IMR-90 (cell line): ENCODE measurements at regions not wholly inside any gene's neighbourhood (a gene's known extent, or its start where the extent isn't known, plus 50 kb on each side); places are given as distances from the start of the nearest gene placed in this dataset.

ENCODE experiments used
- ATAC-seq: fragments of 200-7000 bp; cut with Tn5 transposase; 2 replicates; pipeline ENCODE4 v1.9.1; 2020; ENCODE audit warnings: low read depth, mild to moderate bottlenecking, moderate library complexity
- BruUV-seq: library from RNA; stranded (reverse); fragments of 400-500 nt; replicated peaks from 2 replicates; lab custom pipeline; 2021; lab: Mats Ljungman, UMichigan
- CTCF ChIA-PET: fragments of 300-600 bp; formaldehyde crosslinking; extraction: SDS; loops from one replicate; lab custom pipeline; 2021; ENCODE audit warnings: antibody characterized with exemption; lab: Yijun Ruan, JAX
- POLR2A ChIA-PET: fragments of 300-600 bp; sonication (Branson Sonifier 250); formaldehyde crosslinking; loops from one replicate; lab custom pipeline; 2022; ENCODE audit warnings: antibody characterized with exemption; ENCODE audit not compliant: unreplicated experiment; lab: Charles Lee
- DNase-seq: peaks from one replicate; pipeline ENCODE4 v3.0.0; 2013
- H2AFZ ChIP-seq: replicated peaks from 2 replicates; pipeline ENCODE3; 2013; ENCODE audit warnings: low read length, mild to moderate bottlenecking; ENCODE audit not compliant: poor library complexity
- H2AK5ac ChIP-seq: 2 replicates; pipeline ENCODE4 v1.6.1; 2013; ENCODE audit warnings: low read depth, low read length, inconsistent platforms
- H2AK9ac ChIP-seq: replicated peaks from 2 replicates; pipeline ENCODE3; 2013; ENCODE audit warnings: mild to moderate bottlenecking, low read depth, low read length, moderate library complexity; ENCODE audit not compliant: poor library complexity
- H2BK120ac ChIP-seq: 2 replicates; pipeline ENCODE4 v1.6.1; 2013; ENCODE audit warnings: low read depth, low read length, inconsistent platforms
- H2BK15ac ChIP-seq: 3 replicates; pipeline ENCODE4 v1.6.1; 2013; ENCODE audit warnings: low read depth, low read length, inconsistent platforms
- H2BK20ac ChIP-seq: 2 replicates; pipeline ENCODE4 v1.6.1; 2013; ENCODE audit warnings: low read depth, mild to moderate bottlenecking, inconsistent platforms, low read length, moderate library complexity
- H2BK5ac ChIP-seq: 2 replicates; pipeline ENCODE4 v1.6.1; 2013; ENCODE audit warnings: mild to moderate bottlenecking, low read depth, low read length, inconsistent platforms; ENCODE audit not compliant: poor library complexity, severe bottlenecking
- H3K14ac ChIP-seq: replicated peaks from 2 replicates; pipeline ENCODE4 v1.6.1; 2013; ENCODE audit warnings: low read depth, low read length, inconsistent platforms
- H3K18ac ChIP-seq: 2 replicates; pipeline ENCODE4 v1.6.1; 2013; ENCODE audit warnings: low read depth, low read length, control low read depth
- H3K23ac ChIP-seq: 2 replicates; pipeline ENCODE4 v1.6.1; 2013; ENCODE audit warnings: low read depth, low read length, inconsistent platforms
- H3K27ac ChIP-seq: 2 replicates; pipeline ENCODE4 v1.5.1; 2013; ENCODE audit warnings: mild to moderate bottlenecking, control low read depth, low read length; ENCODE audit not compliant: insufficient read depth
- H3K27me3 ChIP-seq: 2 replicates; pipeline ENCODE4 v1.6.1; 2013; ENCODE audit warnings: low read length; ENCODE audit not compliant: control insufficient read depth, insufficient read depth
- H3K36me3 ChIP-seq: 2 replicates; pipeline ENCODE4 v1.6.1; 2013; ENCODE audit warnings: low read length, mixed read lengths; ENCODE audit not compliant: control insufficient read depth, insufficient read depth
- H3K4ac ChIP-seq: 2 replicates; pipeline ENCODE4 v1.6.1; 2013; ENCODE audit warnings: low read depth, low read length, inconsistent platforms
- H3K4me1 ChIP-seq: 2 replicates; pipeline ENCODE4 v1.6.1; 2013; ENCODE audit warnings: low read length, mixed read lengths; ENCODE audit not compliant: control insufficient read depth, insufficient read depth
- H3K4me2 ChIP-seq: 2 replicates; pipeline ENCODE4 v1.6.1; 2013; ENCODE audit warnings: low read depth, mild to moderate bottlenecking, control low read depth, low read length, moderate library complexity
- H3K4me3 ChIP-seq: 2 replicates; pipeline ENCODE4 v1.5.1; 2013; ENCODE audit warnings: low read depth, mild to moderate bottlenecking, control low read depth, low read length, moderate library complexity; ENCODE audit not compliant: insufficient read depth
- H3K56ac ChIP-seq: 2 replicates; pipeline ENCODE4 v1.6.1; 2013; ENCODE audit warnings: low read length, inconsistent platforms; ENCODE audit not compliant: insufficient read depth; ENCODE audit errors: extremely low read depth
- H3K79me1 ChIP-seq, 2 experiments: 2 replicates each; pipeline ENCODE4 v1.6.1; 2013; ENCODE audit warnings: low read length in 2 of 2, inconsistent platforms in 1 of 2, low read depth in 1 of 2
- H3K9ac ChIP-seq: 2 replicates; pipeline ENCODE4 v1.6.1; 2013; ENCODE audit warnings: low read depth, low read length, control low read depth
- H3K9me1 ChIP-seq: 2 replicates; pipeline ENCODE4 v1.6.1; 2013; ENCODE audit warnings: low read length, inconsistent platforms; ENCODE audit not compliant: insufficient read depth
- H3K9me3 ChIP-seq: 2 replicates; pipeline ENCODE4 v1.6.1; 2013; ENCODE audit warnings: low read length; ENCODE audit not compliant: control insufficient read depth, insufficient read depth
- H4K20me1 ChIP-seq: 2 replicates; pipeline ENCODE4 v1.6.1; 2013; ENCODE audit warnings: low read length, inconsistent platforms; ENCODE audit not compliant: insufficient read depth
- H4K5ac ChIP-seq: 2 replicates; pipeline ENCODE4 v1.6.1; 2013; ENCODE audit warnings: mild to moderate bottlenecking, low read depth, low read length, control low read depth
- H4K8ac ChIP-seq, 2 experiments: 2 replicates each; pipeline ENCODE4 v1.6.1; 2013; ENCODE audit warnings: low read depth in 2 of 2, low read length in 2 of 2, control low read depth in 1 of 2, inconsistent platforms in 1 of 2
- H4K91ac ChIP-seq: 2 replicates; pipeline ENCODE4 v1.6.1; 2013; ENCODE audit warnings: low read depth, low read length, inconsistent platforms; ENCODE audit not compliant: insufficient read depth
- CEBPB ChIP-seq: IDR thresholded peaks from 2 replicates; pipeline ENCODE4 v1.6.1; 2012; ENCODE audit warnings: low read depth, low read length, improper control_type of control experiment
- CTCF ChIP-seq: conservative IDR thresholded peaks from 2 replicates; pipeline ENCODE4 v1.5.1; 2012; ENCODE audit warnings: mild to moderate bottlenecking, low read depth, low read length, improper control_type of control experiment
- ELK1 ChIP-seq: fragments of 150-350 bp; IDR thresholded peaks from 2 replicates; pipeline ENCODE4 v1.6.1; 2016; ENCODE audit warnings: low read depth, mild to moderate bottlenecking, low read length, moderate library complexity, borderline replicate concordance
- FOS ChIP-seq: fragments of 150-350 bp; IDR thresholded peaks from 2 replicates; pipeline ENCODE4 v1.6.1; 2016; ENCODE audit warnings: low read depth, low read length
- MXI1 ChIP-seq: IDR thresholded peaks from 2 replicates; pipeline ENCODE4 v1.6.1; 2012; ENCODE audit warnings: low read depth, mild to moderate bottlenecking, low read length, moderate library complexity, borderline replicate concordance
- POLR2A ChIP-seq: IDR thresholded peaks from 2 replicates; pipeline ENCODE4 v1.6.1; 2012; ENCODE audit warnings: mild to moderate bottlenecking, low read depth, low read length
- RFX5 ChIP-seq: IDR thresholded peaks from 2 replicates; pipeline ENCODE4 v1.8.0; 2012; ENCODE audit warnings: low read depth, mild to moderate bottlenecking, low read length, moderate library complexity
- SMC3 ChIP-seq: fragments of 150-350 bp; IDR thresholded peaks from 2 replicates; pipeline ENCODE4 v1.6.1; 2016; ENCODE audit warnings: low read depth, mild to moderate bottlenecking, antibody characterized with exemption, low read length, moderate library complexity
- USF2 ChIP-seq: fragments of 150-350 bp; IDR thresholded peaks from 2 replicates; pipeline ENCODE4 v1.6.1; 2017; ENCODE audit warnings: mild to moderate bottlenecking, antibody characterized with exemption, low read length, low read depth
- WGBS, 2 experiments: methylation state at CpG; one replicate each; pipeline versions ENCODE4 v1.1.5 to v1.1.7; 2013; ENCODE audit warnings: missing lambda C conversion rate in 2 of 2; ENCODE audit not compliant: insufficient read length in 1 of 2; ENCODE audit errors: extremely low coverage in 2 of 2; 5-methylcytosine and 5-hydroxymethylcytosine counted together
- dilution Hi-C: fragments of 300-500 bp; cut with HindIII; formaldehyde crosslinking; loops from one replicate; pipeline ENCODE4 v1.14.3; 2018; ENCODE audit warnings: low sequenced_read_pairs; ENCODE audit not compliant: unreplicated experiment
- in situ Hi-C: fragments of 300-500 bp; cut with MboI; formaldehyde crosslinking; loops from 3 replicates; pipeline ENCODE4 v1.14.3; 2019; ENCODE audit warnings: low sequenced_read_pairs, inconsistent platforms, mixed read lengths
- intact Hi-C: fragments of 100-400 bp; cut with micrococcal nuclease; formaldehyde crosslinking; loops from 2 replicates; pipeline ENCODE4 v1.10.0; 2022

- Histone ChIP-seq H3K79me1 (no peaks in the 10 kb centered on the region), H3K27me3 (peaks cover 3% of the 10 kb centered on the region), H2BK120ac (no peak overlapping the region), H3K4me1 (no peaks in the 10 kb centered on the region), H4K8ac (no peak overlapping the region), H3K4me3 (no peak overlapping the region), H2BK15ac (no peak overlapping the region), H4K20me1 (no peaks in the 10 kb centered on the region), H2BK20ac (no peak overlapping the region), H2AK9ac (no peak overlapping the region), H3K56ac (no peak overlapping the region), H3K9ac (no peak overlapping the region), H3K36me3 (no peaks in the 10 kb centered on the region), H3K18ac (no peak overlapping the region), H3K27ac (no peak overlapping the region), H2AK5ac (no peak overlapping the region), H3K14ac (no peak overlapping the region), H4K91ac (no peak overlapping the region), H4K5ac (no peak overlapping the region), H3K4me2 (no peak overlapping the region), H3K4ac (no peak overlapping the region), H3K9me3 (no peaks in the 10 kb centered on the region), H3K9me1 (no peaks in the 10 kb centered on the region), H2AFZ (no peak overlapping the region), H2BK5ac (no peak overlapping the region), H3K23ac (no peak overlapping the region)
- ChIA-PET POLR2A (no interaction called here), CTCF (no interaction called here)
- TF ChIP-seq POLR2A: no peak
- TF ChIP-seq CTCF: no peak
- TF ChIP-seq FOS: no peak
- no peak for TF ChIP-seq CEBPB
- no peak for TF ChIP-seq USF2
- no peak for TF ChIP-seq SMC3
- no peak for TF ChIP-seq ELK1
- TF ChIP-seq MXI1: no peak
- TF ChIP-seq RFX5: no peak
- dilution Hi-C loops (no loop called here), intact Hi-C loops (no loop called here), in situ Hi-C loops (loop anchor here (10.0 kb wide), 1 partner anchor 259 kb away; no protein-coding TSS in a partner anchor)
- no peak for ATAC-seq
- no CpG with 5 or more reads among the region's 4 CpGs for WGBS, 2 experiments
- DNase-seq: no peak
- no TSS peak for BruUV-seq
Measured at GRCh38 chr7:24406053-24406788, 122.2 kb downstream of the NPY start.
